Vagina (tissue), 2 donors: ENCODE measurements at regions not wholly inside any gene's neighbourhood (a gene's known extent, or its start where the extent isn't known, plus 50 kb on each side); places are given as distances from the start of the nearest gene placed in this dataset.

ENCODE experiments used
- DNase-seq, 2 donors: peaks; one replicate each; pipeline ENCODE4 v3.0.0-alpha.2; 2017; ENCODE audit errors: extremely low spot score in 2 of 2
- H3K27ac ChIP-seq: fragments of 200-600 bp; sonication (generic); one replicate; pipeline ENCODE4 v1.5.1; 2019
- H3K27me3 ChIP-seq: fragments of 200-600 bp; sonication (generic); one replicate; pipeline ENCODE4 v1.5.1; 2019
- H3K36me3 ChIP-seq, 2 donors: fragments of 200-600 bp; sonication (generic); one replicate each; pipeline ENCODE4 v1.5.1; 2017 to 2019
- H3K4me1 ChIP-seq: fragments of 200-600 bp; sonication (generic); one replicate; pipeline ENCODE4 v1.5.1; 2019
- H3K4me3 ChIP-seq, 2 donors: fragments of 200-600 bp; sonication (generic); 1 replicate in 1 of 2; 2 replicates in 1 of 2; pipeline ENCODE4 v1.5.1; 2016 to 2019
- H3K9me3 ChIP-seq: fragments of 200-600 bp; sonication (generic); one replicate; pipeline ENCODE4 v1.5.1; 2019
- POLR2A ChIP-seq, 2 donors: fragments of 450-650 bp; IDR thresholded peaks; one replicate each; pipeline ENCODE4 v1.6.1; 2017; ENCODE audit warnings: antibody characterized with exemption in 2 of 2, mild to moderate bottlenecking in 2 of 2, moderate library complexity in 2 of 2
- POLR2AphosphoS5 ChIP-seq, 2 donors: sonication (generic); formaldehyde crosslinking; IDR thresholded peaks; one replicate each; pipeline ENCODE4 v1.9.0; 2017; ENCODE audit warnings: antibody characterized with exemption in 2 of 2, mild to moderate bottlenecking in 2 of 2, low read depth in 1 of 2; ENCODE audit not compliant: insufficient read depth in 1 of 2
- intact Hi-C: fragments of 100-400 bp; cut with DNase I; formaldehyde crosslinking; loops from one replicate; pipeline ENCODE4 v1.15.1; 2023
- TF ChIP-seq, protein P1 (sequence below), 3 experiments: fragments of 450-650 bp in 2 of 3; fragments of 200-600 bp in 1 of 3; sonication (generic) in 1 of 3; IDR thresholded peaks; one replicate each; pipeline ENCODE4 v1.5.1; 2017 to 2019; ENCODE audit warnings: antibody characterized with exemption in 3 of 3, mild to moderate bottlenecking in 2 of 3, moderate library complexity in 2 of 3

DNA sequence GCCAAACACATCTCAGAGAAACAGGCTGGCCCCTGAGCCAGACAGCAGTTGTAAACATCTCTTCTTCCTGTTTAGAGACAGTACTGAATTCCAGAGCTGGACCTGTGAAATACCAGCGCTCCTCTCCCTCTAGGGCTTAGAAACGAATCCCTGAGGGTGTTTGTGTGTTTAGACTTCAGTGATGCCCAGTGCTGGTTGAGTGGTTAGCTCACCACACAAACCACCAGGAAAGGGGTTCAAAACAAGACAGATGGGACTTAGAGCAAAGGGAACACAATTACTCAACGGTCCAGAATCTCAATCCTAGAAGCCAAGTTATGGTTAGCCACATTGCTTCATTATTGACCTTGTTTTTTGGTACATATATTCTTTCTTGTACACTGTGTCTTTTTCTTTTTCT is 108.7 kb upstream of the TMEM170B start:
- Histone ChIP-seq H3K9me3 (no peaks in the 10 kb centered on the region), H3K36me3 (no peaks in the 10 kb centered on the region), H3K4me1 (peaks cover 53% of the 10 kb centered on the region), H3K4me3 (no peak overlapping the region), H3K27me3 (no peaks in the 10 kb centered on the region), H3K27ac (peak overlapping the region; percentile 60)
- DNase-seq = no peak
- TF ChIP-seq POLR2A (IDR thresholded peaks at IDR 0.05) (no peak), POLR2AphosphoS5 (IDR thresholded peaks at IDR 0.05; ENCODE audit: insufficient read depth in 1 of 2, low read depth in 1 of 2) (no peak)
- TF ChIP-seq, protein P1, sequence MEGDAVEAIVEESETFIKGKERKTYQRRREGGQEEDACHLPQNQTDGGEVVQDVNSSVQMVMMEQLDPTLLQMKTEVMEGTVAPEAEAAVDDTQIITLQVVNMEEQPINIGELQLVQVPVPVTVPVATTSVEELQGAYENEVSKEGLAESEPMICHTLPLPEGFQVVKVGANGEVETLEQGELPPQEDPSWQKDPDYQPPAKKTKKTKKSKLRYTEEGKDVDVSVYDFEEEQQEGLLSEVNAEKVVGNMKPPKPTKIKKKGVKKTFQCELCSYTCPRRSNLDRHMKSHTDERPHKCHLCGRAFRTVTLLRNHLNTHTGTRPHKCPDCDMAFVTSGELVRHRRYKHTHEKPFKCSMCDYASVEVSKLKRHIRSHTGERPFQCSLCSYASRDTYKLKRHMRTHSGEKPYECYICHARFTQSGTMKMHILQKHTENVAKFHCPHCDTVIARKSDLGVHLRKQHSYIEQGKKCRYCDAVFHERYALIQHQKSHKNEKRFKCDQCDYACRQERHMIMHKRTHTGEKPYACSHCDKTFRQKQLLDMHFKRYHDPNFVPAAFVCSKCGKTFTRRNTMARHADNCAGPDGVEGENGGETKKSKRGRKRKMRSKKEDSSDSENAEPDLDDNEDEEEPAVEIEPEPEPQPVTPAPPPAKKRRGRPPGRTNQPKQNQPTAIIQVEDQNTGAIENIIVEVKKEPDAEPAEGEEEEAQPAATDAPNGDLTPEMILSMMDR (IDR thresholded peaks at IDR 0.05) = no peak
- intact Hi-C loops = no loop called here

DNA sequence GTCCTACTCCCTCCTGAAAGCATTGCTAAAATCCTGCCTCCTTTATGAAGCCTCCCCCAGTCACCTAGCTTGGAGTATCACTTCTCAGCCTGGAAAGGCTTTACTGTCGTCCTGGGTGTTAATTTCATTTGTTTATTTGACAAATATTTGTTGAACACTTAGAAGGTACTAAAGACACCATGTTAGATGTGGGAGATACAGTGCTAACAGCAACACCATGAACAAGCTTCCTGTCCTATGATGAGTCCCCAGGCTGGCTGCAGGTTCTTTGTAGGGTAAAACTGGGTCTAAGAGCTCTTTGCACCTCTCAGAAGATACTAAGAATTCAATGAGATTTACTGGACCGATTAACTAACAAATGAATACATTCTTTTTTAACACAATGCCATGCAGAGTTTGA is 109.2 kb upstream of the TMEM170B start:
- H3K27ac ChIP-seq = peak overlapping the region; percentile 60
- H3K4me3 ChIP-seq = no peak overlapping the region
- H3K9me3 ChIP-seq = no peaks in the 10 kb centered on the region
- intact Hi-C loops = no loop called here
- H3K27me3 ChIP-seq = no peaks in the 10 kb centered on the region
- DNase-seq = no peak
- TF ChIP-seq POLR2A (IDR thresholded peaks at IDR 0.05) = no peak
- TF ChIP-seq POLR2AphosphoS5 (IDR thresholded peaks at IDR 0.05; ENCODE audit: insufficient read depth in 1 of 2, low read depth in 1 of 2) = no peak
- TF ChIP-seq, protein P1 (IDR thresholded peaks at IDR 0.05) = no peak
- no peaks in the 10 kb centered on the region for H3K36me3 ChIP-seq
- peaks cover 48% of the 10 kb centered on the region for H3K4me1 ChIP-seq

DNA sequence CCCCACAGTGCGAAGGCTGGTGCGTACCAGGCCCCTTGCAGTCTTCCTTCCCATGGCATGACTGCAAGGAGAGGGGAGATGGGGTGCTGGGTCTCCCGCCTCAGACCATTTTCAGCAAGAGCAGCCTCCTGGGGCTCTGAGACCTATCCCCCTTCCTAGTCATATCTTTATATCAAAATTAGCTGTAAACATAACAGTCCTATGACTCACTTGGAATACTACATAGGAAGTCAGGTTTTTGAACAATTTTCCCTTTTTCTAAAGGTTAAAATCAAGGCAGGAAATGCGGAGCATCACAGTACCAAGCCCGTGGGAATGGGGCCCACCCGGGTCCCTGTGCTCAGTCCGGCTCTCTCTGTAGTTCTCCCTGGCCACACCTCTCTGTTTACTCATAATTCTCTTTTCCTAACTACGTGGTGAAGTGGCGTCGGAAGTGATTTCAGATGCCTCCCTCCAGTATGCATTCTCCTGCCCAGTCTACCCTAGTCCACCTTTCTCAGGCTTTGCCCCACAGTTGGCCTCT is 109.8 kb upstream of the TMEM170B start:
- H3K27me3 ChIP-seq = no peaks in the 10 kb centered on the region
- peak overlapping the region; percentile 60 for H3K27ac ChIP-seq
- no peaks in the 10 kb centered on the region for H3K36me3 ChIP-seq
- H3K4me3 ChIP-seq = no peak overlapping the region
- peaks cover 42% of the 10 kb centered on the region for H3K4me1 ChIP-seq
- DNase-seq = no peak
- no peak for TF ChIP-seq POLR2A (IDR thresholded peaks at IDR 0.05)
- TF ChIP-seq, protein P1 (IDR thresholded peaks at IDR 0.05) = no peak
- no peak for TF ChIP-seq POLR2AphosphoS5 (IDR thresholded peaks at IDR 0.05; ENCODE audit: insufficient read depth in 1 of 2, low read depth in 1 of 2)
- intact Hi-C loops = no loop called here
- no peaks in the 10 kb centered on the region for H3K9me3 ChIP-seq

DNA sequence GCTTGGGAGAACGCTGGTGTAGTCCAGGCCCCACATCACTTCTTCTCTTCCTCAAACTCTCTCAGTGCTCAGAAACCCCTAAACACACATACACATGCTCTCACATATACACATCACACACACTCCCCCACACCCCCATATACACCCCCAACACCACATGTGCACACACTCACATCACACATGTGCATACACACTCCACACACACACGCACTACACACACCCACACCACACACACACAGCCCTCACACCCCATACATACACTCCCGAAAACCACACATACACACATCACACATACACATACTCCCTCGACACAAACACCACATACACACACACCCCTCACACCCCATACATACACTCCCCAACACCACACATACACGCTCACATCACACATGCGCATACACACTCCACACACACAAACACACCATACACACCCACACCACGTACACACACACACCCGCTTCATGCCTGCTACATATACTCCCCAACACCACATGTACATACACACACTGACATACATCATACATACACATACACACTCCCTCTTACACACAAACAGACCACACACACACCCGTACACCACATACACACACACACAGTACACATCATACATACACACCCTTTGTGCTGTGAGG is 110.3 kb upstream of the TMEM170B start:
- H3K27ac ChIP-seq = peak overlapping the region; percentile 60
- no peak for DNase-seq
- no peaks in the 10 kb centered on the region for H3K36me3 ChIP-seq
- intact Hi-C loops = no loop called here
- no peaks in the 10 kb centered on the region for H3K9me3 ChIP-seq
- TF ChIP-seq, protein P1 (IDR thresholded peaks at IDR 0.05) = no peak
- no peak for TF ChIP-seq POLR2AphosphoS5 (IDR thresholded peaks at IDR 0.05; ENCODE audit: insufficient read depth in 1 of 2, low read depth in 1 of 2)
- no peak for TF ChIP-seq POLR2A (IDR thresholded peaks at IDR 0.05)
- H3K27me3 ChIP-seq = no peaks in the 10 kb centered on the region
- H3K4me1 ChIP-seq = peaks cover 36% of the 10 kb centered on the region
- H3K4me3 ChIP-seq = no peak overlapping the region

DNA sequence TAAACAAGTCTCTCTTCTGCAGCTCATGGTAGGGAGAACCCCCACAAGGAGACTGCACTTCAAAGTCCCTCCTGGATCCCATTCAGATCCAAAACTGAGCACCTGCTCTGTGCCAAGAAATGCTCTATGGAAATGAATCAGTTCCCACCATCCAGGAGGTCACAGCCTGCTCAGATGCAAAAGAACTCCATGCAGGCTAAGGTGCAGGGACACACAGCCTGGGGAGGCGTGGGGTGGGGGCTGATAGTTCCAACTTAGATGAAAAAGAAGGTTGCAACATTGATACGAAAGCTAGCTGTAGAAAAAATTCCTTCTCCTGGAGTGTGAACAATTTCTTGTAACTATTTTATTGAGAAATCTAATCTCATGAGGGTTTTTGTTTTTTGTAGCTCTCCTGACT is 111.0 kb upstream of the TMEM170B start:
- H3K27me3 ChIP-seq = no peaks in the 10 kb centered on the region
- TF ChIP-seq, protein P1 (IDR thresholded peaks at IDR 0.05) = no peak
- TF ChIP-seq POLR2AphosphoS5 (IDR thresholded peaks at IDR 0.05; ENCODE audit: insufficient read depth in 1 of 2, low read depth in 1 of 2) = no peak
- TF ChIP-seq POLR2A (IDR thresholded peaks at IDR 0.05) = no peak
- H3K4me1 ChIP-seq = peaks cover 30% of the 10 kb centered on the region
- intact Hi-C loops = no loop called here
- no peak for DNase-seq
- H3K4me3 ChIP-seq = no peak overlapping the region
- H3K36me3 ChIP-seq = no peaks in the 10 kb centered on the region
- H3K9me3 ChIP-seq = no peaks in the 10 kb centered on the region
- H3K27ac ChIP-seq = no peak overlapping the region
